Left colon (tissue), 2 donors: ENCODE measurements at regions not wholly inside any gene's neighbourhood (a gene's known extent, or its start where the extent isn't known, plus 50 kb on each side); places are given as distances from the start of the nearest gene placed in this dataset.
"Not testable (repeated sequence)": the region's sequence is repeated elsewhere in the genome, so short reads cannot be mapped to it uniquely, and the experiment has no call there.

Source experiments
- ATAC-seq: fragments of 200-7000 bp; cut with Tn5 transposase; one replicate; pipeline ENCODE4 v1.9.1; 2020; ENCODE audit warnings: mild to moderate bottlenecking, moderate library complexity
- DNase-seq, 2 donors: peaks; one replicate each; pipeline ENCODE4 v3.0.0-alpha.2; 2020
- intact Hi-C, 2 donors: fragments of 100-400 bp; cut with DNase I in 1 of 2; cut with micrococcal nuclease in 1 of 2; formaldehyde crosslinking; loops; one replicate each; pipeline versions ENCODE4 v1.11.2 to v1.14.0; 2022; cut with DNase I, micrococcal nuclease
- donor health status: DM: no; HTN: no; CAD: no.
- donor health status: DM: yes; HTN: yes; CAD: no.

DNA sequence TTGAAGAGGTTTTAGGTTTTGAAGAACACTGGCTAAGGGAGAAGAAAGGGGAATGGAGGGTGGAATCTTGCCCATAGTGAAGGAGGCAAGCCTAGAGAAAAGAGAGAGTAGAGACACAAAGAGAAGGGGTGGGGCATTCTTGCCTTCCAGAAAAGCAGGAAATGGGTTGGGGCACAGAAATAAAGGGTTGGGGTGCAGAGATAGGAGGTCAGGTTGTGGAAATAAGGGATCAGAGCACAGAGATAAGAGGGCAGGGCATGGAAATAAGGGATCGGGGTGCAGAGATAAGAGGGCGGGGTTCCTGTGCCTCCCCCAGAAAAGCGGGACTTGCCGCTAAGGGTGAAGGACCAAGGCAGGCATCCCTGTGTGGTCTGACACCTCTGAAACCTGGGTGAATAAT, 69.9 kb downstream of the ALG1L2 start:
- DNase-seq, ATAC-seq, intact Hi-C loops: not testable (repeated sequence)

DNA sequence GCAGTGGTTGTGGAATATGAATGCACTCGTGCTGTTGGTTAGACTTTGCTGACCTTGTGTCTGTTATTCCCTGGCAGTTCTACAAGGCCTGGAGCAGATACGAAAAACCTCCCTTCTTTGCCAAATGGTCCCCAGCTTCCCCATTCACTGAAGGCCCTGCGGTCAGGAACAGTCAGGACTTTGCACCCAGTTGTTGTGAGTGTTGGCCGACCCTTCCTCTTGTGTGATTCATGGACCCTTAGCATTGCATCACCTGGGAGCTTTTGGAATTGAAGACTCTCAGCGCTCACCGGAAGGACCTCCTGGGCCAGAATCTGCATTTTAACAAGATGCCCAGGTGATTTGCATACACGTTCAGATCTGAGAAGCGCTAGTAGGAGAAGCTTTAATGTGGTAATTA, 71.6 kb downstream of the ALG1L2 start:
- ATAC-seq, DNase-seq, intact Hi-C loops: not testable (repeated sequence)

DNA sequence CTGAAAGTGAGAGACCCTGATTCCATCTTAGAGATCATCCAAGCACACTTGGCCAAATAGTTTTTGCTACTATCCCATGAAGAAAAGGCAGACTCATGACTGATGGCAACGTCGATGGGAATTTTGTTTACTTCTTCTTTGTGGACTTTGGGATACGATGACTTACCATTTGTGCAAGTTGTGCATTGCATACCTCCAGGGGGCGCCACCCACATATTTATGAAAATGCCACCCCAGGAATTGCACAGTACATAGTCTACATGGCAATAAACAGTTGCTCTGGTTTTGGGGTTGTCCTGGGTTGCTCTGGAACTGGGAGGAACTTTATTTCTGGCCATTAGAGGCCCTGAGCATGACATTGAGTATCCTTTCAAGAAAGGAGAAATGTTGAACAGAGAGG, 73.8 kb downstream of the ALG1L2 start:
- DNase-seq, intact Hi-C loops, ATAC-seq: not testable (repeated sequence)

DNA sequence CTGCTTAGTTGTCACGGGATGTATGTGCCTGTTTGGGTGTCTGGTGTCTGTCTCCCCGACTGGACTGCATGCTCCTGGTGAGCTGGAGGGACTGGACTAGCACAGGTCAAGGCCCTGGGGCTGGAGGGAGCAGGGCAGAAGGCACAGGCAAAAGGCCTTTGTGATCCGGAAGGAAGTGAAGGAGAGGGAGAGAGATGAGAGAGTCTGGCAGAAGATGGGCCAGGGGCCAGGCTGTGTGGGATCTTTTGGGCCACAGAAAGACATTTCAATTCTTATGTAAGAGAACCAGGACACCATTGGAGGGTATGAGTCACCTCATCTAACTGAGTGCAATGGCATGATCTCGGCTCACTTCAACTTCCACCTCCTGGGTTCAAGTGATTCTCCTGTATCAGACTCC, 85.2 kb downstream of the ALG1L2 start:
- intact Hi-C loops, ATAC-seq, DNase-seq: not testable (repeated sequence)

DNA sequence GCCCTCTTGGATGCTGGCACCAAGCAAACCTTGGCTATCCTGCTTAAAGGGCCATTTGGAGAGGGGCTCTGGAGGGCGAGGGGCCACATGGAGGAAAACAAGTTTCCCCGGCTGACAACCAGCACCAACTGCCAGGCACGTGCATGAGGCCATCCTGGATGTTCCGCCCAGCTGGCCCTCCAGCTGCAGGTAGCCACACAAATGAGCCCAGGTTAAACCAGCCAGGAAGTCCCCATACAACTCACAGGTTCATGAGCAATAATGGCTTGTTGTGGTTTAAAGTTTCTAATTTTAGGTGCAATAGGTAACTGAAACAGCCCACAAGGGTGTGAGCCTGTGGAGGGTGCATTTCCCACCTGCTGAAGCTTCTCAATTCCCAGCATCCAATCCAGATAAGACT, 93.6 kb downstream of the ALG1L2 start:
- intact Hi-C loops, ATAC-seq: not testable (repeated sequence)

DNA sequence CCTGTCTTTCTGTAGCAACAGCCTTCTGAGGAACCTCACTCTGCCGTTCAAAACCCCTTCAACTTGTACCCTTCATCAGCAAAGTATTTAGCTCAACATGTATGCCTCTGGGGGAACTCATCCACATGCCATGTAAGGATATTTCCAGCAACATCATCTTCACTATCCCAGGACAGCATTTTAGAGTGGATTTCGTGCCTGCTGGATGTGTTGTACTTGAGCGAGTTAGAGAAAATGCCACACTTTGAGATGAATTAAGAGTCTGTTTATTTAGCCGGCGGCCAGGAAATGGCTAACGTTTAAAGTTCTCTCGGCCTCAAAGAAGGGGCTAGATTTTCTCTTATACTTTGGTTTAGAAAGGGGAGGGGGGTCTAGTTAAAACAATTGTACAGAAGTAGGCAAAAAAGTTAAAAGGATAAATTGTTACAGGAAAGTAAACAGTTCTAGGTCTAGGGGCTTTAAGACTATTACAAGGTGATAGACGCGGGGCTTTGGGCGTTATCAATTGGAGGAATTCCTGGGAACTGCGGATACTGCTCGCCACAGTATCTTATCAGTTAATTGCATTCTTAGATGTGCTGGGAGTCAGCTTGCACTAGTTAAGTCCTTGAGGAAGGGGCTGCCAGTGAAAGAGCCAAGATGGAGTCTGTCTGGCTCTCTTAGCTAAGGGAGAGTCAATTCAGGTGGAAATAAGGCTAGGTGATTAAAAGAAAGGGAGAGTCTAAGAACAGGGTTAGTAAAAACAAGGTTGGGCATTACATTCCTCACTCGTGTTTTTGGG, 95.0 kb downstream of the ALG1L2 start:
- intact Hi-C loops, DNase-seq, ATAC-seq: not testable (repeated sequence)

More for the DNA sequence above, 93.6 kb downstream of the ALG1L2 start:
- not testable (repeated sequence) for DNase-seq

DNA sequence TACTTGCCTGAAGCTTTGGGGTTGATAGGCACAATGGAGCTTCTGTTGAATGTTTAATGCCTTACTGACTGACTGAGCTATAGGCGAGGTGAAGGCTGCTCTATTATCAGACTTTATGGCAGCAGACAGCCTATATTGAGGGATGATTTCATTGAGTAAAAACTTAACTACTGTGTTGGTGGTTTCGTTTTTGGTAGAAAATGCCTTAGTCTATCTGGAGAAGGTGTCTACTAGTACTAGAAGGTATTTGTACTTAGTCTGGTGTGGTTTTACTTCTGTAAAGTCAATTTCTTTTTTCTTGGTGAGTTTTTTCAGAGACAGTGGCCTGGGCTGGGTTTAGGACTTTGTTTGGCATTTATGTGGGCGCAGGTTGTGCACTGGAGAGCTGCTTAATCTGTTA, 97.2 kb downstream of the ALG1L2 start:
- intact Hi-C loops, ATAC-seq, DNase-seq: not testable (repeated sequence)

DNA sequence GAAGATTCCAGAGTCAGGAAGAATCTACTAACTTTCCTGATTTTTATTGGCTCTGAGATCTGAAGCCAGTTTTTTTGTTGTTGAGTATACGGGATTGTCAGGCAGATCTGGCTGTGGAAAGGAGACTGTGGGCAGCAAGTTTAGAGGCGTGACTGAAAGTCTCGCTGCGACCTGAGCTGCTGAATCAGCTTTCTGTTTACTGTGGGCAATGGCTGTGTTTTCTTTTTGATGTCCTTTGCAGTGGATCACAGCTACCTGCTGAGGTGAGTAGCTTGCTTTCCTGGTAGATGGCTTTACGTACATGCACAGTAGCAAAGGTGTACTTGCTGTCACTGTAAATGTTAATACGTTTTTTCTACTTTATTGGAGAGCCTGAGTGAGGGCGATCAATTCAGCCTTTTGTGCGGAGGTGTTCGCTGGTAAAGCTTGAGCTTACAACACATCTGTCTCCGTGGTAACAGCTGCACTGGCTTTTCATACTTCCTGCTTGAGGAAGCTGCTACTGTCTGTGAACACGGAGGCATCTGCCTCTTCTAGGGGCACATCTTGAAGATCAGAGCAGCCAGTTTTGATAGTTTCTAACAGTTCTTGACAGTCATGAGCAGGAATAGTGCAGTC, 97.8 kb downstream of the ALG1L2 start:
- intact Hi-C loops, ATAC-seq: not testable (repeated sequence)
- peak; percentile 47 to 65 for DNase-seq

DNA sequence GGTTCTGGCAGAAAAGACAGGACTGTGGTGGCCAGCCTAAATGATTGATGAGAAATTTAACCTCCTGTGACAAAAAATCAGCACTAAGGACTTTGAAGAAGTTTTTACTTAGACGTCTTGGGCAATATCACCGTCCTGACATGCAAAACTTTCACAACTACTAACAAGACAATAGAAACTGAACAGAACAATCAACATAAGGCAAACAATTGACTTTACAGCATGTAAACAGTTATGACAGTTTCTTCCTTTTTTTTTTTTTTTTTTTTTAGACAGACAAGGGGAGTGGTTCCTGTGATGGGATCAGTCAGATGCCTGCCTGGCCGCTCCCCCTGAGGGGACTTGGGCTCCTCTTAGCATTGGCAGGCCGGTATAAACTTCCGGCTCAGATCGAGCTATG, 100.8 kb downstream of the ALG1L2 start:
- intact Hi-C loops, DNase-seq, ATAC-seq: not testable (repeated sequence)

DNA sequence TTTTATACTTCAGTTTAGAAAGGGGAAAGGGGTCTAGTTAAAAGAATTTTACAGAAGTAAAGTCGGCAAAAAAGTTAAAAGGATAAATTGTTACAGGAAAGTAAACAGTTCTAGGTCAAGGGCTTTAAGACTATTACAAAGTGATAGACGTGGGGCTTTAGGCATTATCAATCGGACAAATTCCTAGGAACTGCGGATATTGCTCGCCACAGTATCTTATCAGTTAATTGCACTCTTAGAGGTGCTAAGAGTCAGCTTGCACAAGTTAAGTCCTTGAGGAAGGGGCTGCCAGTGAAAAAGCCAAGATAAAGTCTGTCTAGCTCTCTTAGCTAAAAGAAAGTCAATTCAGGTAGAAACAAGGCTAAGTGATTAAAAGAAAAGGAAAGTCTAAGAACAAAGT, 102.1 kb downstream of the ALG1L2 start:
- intact Hi-C loops, ATAC-seq, DNase-seq: not testable (repeated sequence)

DNA sequence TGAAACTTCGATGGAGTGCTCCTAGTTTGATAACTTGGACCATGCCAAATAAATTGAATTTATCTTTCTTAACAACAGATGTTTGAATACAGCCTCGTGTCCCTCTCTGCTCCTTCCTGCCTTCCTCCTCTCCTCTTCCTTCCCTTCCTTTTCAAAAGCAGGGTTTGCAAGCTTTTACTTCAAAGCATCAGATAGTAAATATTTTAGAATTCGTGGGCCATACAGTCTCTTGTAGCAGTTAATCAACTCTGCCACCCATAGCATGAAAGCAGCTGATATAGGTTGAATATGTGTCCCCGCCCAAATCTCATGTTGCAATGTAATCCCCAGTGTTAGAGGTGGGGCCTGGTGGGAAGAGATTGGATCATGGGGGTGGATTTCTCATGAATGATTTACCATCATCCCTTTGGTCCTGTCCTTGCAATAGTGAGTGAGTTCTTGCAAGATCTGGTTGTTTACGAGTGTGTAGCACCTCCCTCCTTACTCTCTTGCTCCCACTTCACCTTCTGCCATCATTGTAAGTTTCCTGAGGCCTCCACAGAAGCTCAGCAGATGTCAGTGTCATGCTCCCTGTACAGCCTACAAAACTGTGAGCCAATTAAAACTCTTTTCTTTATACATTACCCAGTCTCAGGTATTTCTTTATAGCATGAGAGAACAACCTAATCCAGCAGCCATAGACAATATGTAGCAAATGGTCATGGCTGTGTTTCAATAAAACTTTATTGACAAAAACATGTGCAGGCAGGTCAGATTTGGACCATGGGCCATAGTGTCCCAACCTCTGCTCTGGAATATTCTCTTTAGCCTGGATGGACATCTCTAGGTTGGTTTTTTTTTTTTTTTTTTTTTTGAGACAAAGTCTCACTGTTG, 102.8 kb downstream of the ALG1L2 start:
- ATAC-seq, intact Hi-C loops, DNase-seq: not testable (repeated sequence)

DNA sequence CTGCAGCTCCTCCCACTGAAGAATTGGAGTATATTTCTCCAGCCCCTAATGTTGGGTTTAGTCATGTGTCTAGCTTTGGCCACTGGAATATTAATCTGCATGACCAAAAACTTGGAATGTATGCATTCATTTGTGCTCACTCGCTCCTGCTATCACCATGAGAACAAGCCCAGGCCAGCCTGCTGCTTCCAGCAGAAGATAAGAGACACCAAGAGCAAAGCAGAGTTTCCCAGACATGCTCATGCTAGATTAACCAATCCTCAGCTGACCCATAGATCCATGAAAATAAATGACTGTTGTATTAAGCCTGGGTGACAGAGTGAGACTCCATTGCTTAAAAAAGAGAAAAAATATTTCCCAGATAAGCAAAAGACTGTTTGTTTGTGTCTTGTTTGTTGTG, 119.6 kb downstream of the ALG1L2 start:
- DNase-seq, ATAC-seq, intact Hi-C loops: not testable (repeated sequence)

DNA sequence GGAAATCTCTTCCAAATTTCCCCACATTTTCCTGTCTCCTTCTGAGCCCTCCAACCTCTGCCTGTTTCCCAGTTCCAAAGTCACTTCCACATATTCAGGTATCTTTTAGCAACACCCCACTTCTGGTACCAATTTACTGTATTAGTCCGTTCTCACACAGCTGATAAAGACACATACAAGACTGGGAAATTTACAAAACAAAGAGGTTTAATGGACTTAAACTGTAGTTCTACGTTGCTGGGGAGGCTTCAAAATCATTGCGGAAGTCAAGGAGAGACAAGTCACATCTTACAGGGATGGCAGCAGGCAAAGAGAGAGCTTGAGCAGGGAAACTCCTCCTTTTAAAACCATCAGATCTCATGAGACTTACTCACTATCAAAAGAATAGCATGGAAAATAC, 122.0 kb downstream of the ALG1L2 start:
- ATAC-seq, intact Hi-C loops, DNase-seq: not testable (repeated sequence)

DNA sequence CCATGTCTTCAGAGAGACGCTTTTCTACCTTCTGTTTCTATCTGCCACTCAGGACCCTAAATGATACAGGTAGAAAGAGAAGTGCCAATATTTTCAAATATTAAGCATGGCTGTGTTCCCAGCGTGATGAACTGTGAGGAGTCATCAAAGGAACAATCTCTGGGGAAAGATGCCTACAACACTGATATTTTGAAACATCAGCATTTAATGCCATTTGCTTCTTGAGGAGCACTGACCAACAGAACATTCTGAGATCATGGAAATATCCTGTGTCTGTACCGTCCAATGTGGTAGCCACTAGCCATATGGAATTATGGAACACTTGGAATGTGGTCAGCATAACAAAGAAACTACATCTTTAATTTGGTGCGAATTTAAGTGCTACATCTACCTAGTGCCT, 117.9 kb upstream of the COL6A5 start:
- DNase-seq, result no peak
- ATAC-seq, result no peak
- intact Hi-C loops, result no loop called here

DNA sequence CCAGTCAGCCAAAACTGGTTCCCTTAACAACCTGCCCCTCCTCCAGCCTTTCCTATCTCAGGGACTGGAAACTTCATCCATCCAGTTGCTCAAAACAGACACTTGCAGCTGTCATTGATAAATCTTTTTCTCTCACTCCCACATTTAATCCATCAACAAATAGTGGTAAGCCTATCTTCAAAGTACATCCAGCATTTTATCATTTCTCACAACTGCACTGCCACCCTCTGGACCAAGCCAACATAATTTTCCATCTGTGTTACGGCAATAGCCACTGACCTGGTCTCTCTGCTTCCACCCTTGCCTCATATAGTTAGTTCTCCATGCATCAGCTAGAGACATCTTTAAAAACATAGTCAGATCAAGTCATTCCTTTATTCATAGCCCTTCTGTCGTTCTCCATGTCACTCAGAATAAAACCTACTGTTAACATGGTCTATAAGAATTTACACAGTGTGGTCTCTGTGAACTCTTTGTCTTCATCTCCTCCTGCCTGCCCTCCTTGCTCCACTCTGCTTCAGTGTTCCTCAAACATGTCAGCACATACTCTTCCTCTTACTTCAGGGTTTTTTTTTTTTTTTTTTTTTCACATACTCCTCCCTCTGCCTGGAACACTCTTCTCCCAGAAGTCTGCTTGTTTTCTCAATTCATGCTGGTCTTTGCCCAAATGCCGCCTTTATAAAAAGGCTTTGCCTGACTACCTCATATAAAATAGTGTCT, 102.5 kb upstream of the COL6A5 start:
- intact Hi-C loops, result no loop called here
- DNase-seq, result peak in 1 of 2 donors; percentile 4
- ATAC-seq, result peak; percentile 58

DNA sequence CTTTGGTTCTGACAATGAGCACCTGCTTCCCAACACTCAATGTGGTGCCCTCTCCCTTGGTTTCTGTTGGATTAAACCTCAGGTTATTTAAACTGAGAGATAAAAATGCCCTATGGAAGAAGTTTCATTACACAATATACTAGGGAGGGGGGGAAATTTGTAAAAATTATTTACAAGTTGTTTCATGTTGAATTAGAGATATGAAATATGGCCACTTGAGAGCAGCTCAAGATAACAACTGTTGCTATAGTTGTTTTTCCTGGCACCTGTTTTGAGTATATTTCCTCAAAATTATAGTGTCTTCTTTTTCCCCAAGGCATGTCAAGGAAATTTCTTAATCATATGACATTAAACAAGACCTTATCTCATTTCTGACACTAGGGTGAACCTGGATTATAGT, 101.7 kb upstream of the COL6A5 start:
- intact Hi-C loops, result no loop called here
- no peak for DNase-seq
- ATAC-seq, result no peak

DNA sequence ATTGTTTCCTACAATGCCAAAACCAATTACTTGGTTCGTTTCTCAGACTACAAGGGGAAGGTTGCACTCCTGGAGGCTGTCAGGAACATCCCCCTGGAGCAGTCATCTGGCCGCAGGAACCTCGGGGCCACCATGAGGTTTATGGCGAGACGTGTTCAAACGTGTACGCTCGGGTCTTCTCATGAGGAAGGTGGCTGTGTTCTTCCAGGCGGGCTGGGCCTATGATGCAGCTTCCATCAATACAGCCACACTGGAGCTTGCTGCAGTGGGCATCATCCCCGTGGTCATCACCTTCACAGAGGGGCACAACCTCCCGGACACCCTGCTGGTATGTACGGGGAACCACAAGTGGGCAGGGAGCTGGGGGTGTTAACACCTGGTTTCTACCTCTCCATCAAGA, 94.5 kb upstream of the COL6A5 start:
- intact Hi-C loops, result no loop called here
- DNase-seq, result no peak
- no peak for ATAC-seq

DNA sequence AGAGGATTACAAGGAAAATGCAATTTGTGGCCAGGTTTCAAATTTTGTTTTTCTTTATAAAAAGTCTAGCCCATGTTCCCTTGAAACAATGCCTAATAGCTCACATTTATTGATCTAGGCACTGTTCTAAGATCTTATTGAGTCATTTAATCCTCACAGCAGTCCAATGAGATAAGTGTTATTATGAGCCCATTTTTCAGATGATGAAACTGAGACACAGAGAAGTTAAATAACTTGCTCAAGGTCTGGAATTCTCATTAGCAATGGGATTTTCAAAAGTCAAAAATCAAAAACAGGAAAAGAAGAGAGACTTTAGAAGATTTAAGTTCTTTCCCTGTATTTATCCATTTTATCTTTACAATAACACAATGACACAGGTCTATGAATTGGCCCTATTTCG, 90.0 kb upstream of the COL6A5 start:
- intact Hi-C loops, result no loop called here
- no peak for DNase-seq
- ATAC-seq, result no peak
